Omental fat pad (tissue), 3 donors: ENCODE measurements at regions not wholly inside any gene's neighbourhood (a gene's known extent, or its start where the extent isn't known, plus 50 kb on each side); places are given as distances from the start of the nearest gene placed in this dataset.

Experiments
- ATAC-seq: fragments of 150-250 bp; one replicate; pipeline ENCODE4 v1.9.1; 2016; ENCODE audit warnings: mild to moderate bottlenecking, moderate library complexity; ENCODE audit not compliant: low FRiP score
- DNase-seq: peaks from one replicate; pipeline ENCODE4 v3.0.0-alpha.2; 2019; ENCODE audit warnings: low spot score
- CTCF ChIP-seq, 3 donors: fragments of 450-650 bp; IDR thresholded peaks; one replicate each; pipeline ENCODE4 v1.5.1; 2016 to 2017; ENCODE audit warnings: antibody characterized with exemption in 3 of 3, mild to moderate bottlenecking in 3 of 3, moderate library complexity in 2 of 3

- ATAC-seq (no peak), DNase-seq (no peak)
- no peak for TF ChIP-seq CTCF (IDR thresholded peaks at IDR 0.05)
Measured at GRCh38 chr11:104333977-104334376, 170.0 kb upstream of the PDGFD start.

- no peak for TF ChIP-seq CTCF (IDR thresholded peaks at IDR 0.05)
- DNase-seq (no peak), ATAC-seq (no peak)
Measured at GRCh38 chr11:104332110-104332509, 168.2 kb upstream of the PDGFD start.

GRCh38 chr11:104329078-104329665 lies 165.2 kb upstream of the PDGFD start:
- DNase-seq (no peak), ATAC-seq (no peak)
- TF ChIP-seq CTCF (IDR thresholded peaks at IDR 0.05) = no peak

- no peak for TF ChIP-seq CTCF (IDR thresholded peaks at IDR 0.05)
- no peak for ATAC-seq
Measured at GRCh38 chr11:104328512-104328907, 164.6 kb upstream of the PDGFD start.

GRCh38 chr11:104327861-104328511 lies 164.0 kb upstream of the PDGFD start:
- ATAC-seq = no peak
- DNase-seq = no peak

More at GRCh38 chr11:104328512-104328907, 164.6 kb upstream of the PDGFD start:
- DNase-seq = no peak

GRCh38 chr11:104325093-104325492 lies 161.1 kb upstream of the PDGFD start:
- ATAC-seq (no peak), DNase-seq (no peak)
- no peak for TF ChIP-seq CTCF (IDR thresholded peaks at IDR 0.05)

More at GRCh38 chr11:104327861-104328511, 164.0 kb upstream of the PDGFD start:
- TF ChIP-seq CTCF (IDR thresholded peaks at IDR 0.05) = no peak

GRCh38 chr11:104324276-104324675 lies 160.3 kb upstream of the PDGFD start:
- TF ChIP-seq CTCF (IDR thresholded peaks at IDR 0.05) = no peak
- DNase-seq = no peak
- ATAC-seq = no peak
